CD4-positive, alpha-beta T cell (primary cell): ENCODE measurements at regions not wholly inside any gene's neighbourhood (a gene's known extent, or its start where the extent isn't known, plus 50 kb on each side); places are given as distances from the start of the nearest gene placed in this dataset.

Experiments used
- ATAC-seq: fragments of 200-7000 bp; cut with Tn5 transposase; one replicate; pipeline ENCODE4 v1.10.0; 2022; ENCODE audit warnings: mild to moderate bottlenecking; ENCODE audit not compliant: poor library complexity
- CTCF ChIA-PET: fragments of 350-600 bp; sonication (Branson Sonifier 250); formaldehyde crosslinking; loops from one replicate; lab custom pipeline; 2021; ENCODE audit warnings: antibody characterized with exemption, inconsistent platforms; lab: Charles Lee
- POLR2A ChIA-PET: fragments of 350-600 bp; sonication (Branson Sonifier 250); formaldehyde crosslinking; loops from one replicate; lab custom pipeline; 2021; ENCODE audit warnings: antibody characterized with exemption, inconsistent platforms; lab: Charles Lee
- DNase-seq, 14 experiments: peaks; one replicate each; pipeline ENCODE4 v3.0.0-alpha.2; 2013 to 2020; ENCODE audit warnings: mixed read lengths in 2 of 14
- H3K27ac ChIP-seq, 2 donors: one replicate each; pipeline versions ENCODE4 v1.5.1 to v1.7.0; 2013; ENCODE audit warnings: low read length in 2 of 2, low read depth in 1 of 2, mild to moderate bottlenecking in 1 of 2
- H3K27me3 ChIP-seq, 2 experiments: 1 replicate in 1 of 2; 2 replicates in 1 of 2; pipeline versions ENCODE4 v1.6.1 to v1.7.0; 2013; ENCODE audit warnings: low read length in 2 of 2, control low read depth in 1 of 2, mild to moderate bottlenecking in 1 of 2, moderate library complexity in 1 of 2; ENCODE audit not compliant: insufficient read depth in 2 of 2, control insufficient read depth in 1 of 2
- H3K36me3 ChIP-seq: one replicate; pipeline ENCODE4 v1.6.1; 2013; ENCODE audit warnings: low read length, control low read depth; ENCODE audit not compliant: insufficient read depth
- H3K4me1 ChIP-seq: one replicate; pipeline ENCODE4 v1.6.1; 2013; ENCODE audit warnings: low read length, control low read depth; ENCODE audit not compliant: insufficient read depth
- H3K4me3 ChIP-seq: one replicate; pipeline ENCODE4 v1.5.1; 2013; ENCODE audit warnings: mild to moderate bottlenecking, low read length, moderate library complexity
- H3K9me3 ChIP-seq, 2 experiments: 1 replicate in 1 of 2; 2 replicates in 1 of 2; pipeline versions ENCODE4 v1.6.1 to v1.7.0; 2013; ENCODE audit warnings: low read length in 2 of 2, mild to moderate bottlenecking in 2 of 2, control low read depth in 1 of 2, moderate library complexity in 1 of 2; ENCODE audit not compliant: control insufficient read depth in 1 of 2, insufficient read depth in 1 of 2
- H3K27ac Mint-ChIP-seq: one replicate; pipeline ENCODE4 v1.8.0; 2020; ENCODE audit warnings: mixed read lengths
- H3K27me3 Mint-ChIP-seq: one replicate; pipeline ENCODE4 v1.8.0; 2021; ENCODE audit warnings: mixed read lengths
- H3K36me3 Mint-ChIP-seq: one replicate; pipeline ENCODE4 v1.8.0; 2021; ENCODE audit warnings: low read depth, mixed read lengths
- H3K4me1 Mint-ChIP-seq: one replicate; pipeline ENCODE4 v1.8.0; 2021; ENCODE audit warnings: low read depth, mixed read lengths
- H3K4me3 Mint-ChIP-seq: one replicate; pipeline ENCODE4 v1.8.0; 2020; ENCODE audit warnings: mild to moderate bottlenecking, mixed read lengths
- H3K9me3 Mint-ChIP-seq: one replicate; pipeline ENCODE4 v1.8.0; 2020; ENCODE audit warnings: mixed read lengths
- CTCF ChIP-seq: fragments of 200-600 bp; IDR thresholded peaks from one replicate; pipeline ENCODE4 v1.8.0; 2022; ENCODE audit warnings: antibody characterized with exemption, mild to moderate bottlenecking
- intact Hi-C, 2 experiments: fragments of 100-400 bp; cut with DNase I in 1 of 2; cut with micrococcal nuclease in 1 of 2; formaldehyde crosslinking; loops; one replicate each; pipeline versions ENCODE4 v1.15.1 to v1.9.0; 2023 to 2025; cut with DNase I, micrococcal nuclease

DNA sequence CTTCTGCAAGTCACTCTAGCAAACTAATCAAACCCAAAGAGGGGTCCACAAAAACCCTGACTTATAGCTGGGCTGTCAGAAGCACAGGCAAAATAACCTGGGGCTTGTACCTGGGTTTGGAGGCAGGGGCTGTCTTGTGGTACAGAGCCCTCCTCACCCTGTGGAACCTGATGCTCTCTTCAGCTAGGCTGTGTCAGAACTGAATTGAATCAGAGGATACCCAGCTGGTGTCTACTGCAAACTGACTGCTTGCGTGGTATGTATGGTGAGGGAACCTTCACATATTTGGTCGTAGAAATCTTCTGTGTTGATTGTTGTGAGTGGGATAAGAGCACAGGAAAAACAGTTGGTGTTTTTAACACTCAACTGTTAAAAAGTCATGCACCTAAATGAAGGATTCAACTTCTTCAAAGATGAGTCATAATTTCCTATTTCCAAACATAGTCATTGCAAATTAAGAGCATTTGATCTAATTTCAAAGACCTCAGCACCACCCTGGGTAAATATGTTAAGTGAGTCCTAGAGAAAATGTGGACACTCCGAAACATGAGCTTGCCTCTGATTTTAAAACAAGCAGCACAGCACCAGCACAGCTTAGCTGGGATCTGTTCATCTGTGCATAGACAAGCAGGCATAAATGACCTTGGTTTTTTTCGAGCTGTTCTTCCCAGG lies 840.2 kb downstream of the UQCRFS1 start:
- no peaks in the 10 kb centered on the region for H3K36me3 Mint-ChIP-seq
- no peaks in the 10 kb centered on the region for H3K4me1 Mint-ChIP-seq
- no peak for TF ChIP-seq CTCF
- no peak for DNase-seq
- Histone ChIP-seq H3K27ac (no peak overlapping the region), H3K4me3 (no peak overlapping the region), H3K4me1 (no peaks in the 10 kb centered on the region), H3K9me3 (peaks cover 0 to 10% of the 10 kb centered on the region in 2 experiments), H3K36me3 (no peaks in the 10 kb centered on the region), H3K27me3 (no peaks in the 10 kb centered on the region)
- intact Hi-C loops: no loop called here
- no peak for ATAC-seq
- ChIA-PET POLR2A (no interaction called here), CTCF (no interaction called here)
- no peak overlapping the region for H3K4me3 Mint-ChIP-seq
- peaks cover 7% of the 10 kb centered on the region for H3K9me3 Mint-ChIP-seq
- H3K27me3 Mint-ChIP-seq: no peaks in the 10 kb centered on the region
- H3K27ac Mint-ChIP-seq: no peak overlapping the region

DNA sequence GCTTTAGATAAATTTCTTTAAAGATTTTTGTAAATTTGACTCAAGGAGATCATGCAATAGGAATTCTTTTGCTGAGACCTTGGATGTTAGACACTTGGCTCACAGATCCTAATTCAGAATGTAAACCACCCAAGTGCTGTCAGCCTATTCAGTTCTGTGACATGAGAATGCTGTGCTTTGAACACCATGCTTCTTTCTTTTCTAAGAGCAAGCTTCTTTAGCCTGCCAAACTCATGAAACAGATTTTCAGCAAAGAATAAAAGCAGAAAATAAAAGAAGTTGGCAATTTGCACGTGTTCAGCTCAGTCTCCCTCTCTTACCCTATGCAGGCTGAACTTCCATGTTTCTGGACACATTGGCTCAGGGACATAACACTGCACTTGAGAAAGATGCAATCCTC lies 845.8 kb downstream of the UQCRFS1 start:
- Mint-ChIP-seq H3K4me3 (no peak overlapping the region), H3K27ac (no peak overlapping the region), H3K9me3 (peaks cover 5% of the 10 kb centered on the region), H3K4me1 (no peaks in the 10 kb centered on the region), H3K27me3 (no peaks in the 10 kb centered on the region), H3K36me3 (no peaks in the 10 kb centered on the region)
- TF ChIP-seq CTCF: no peak
- ATAC-seq (no peak), DNase-seq (no peak)
- POLR2A ChIA-PET: no interaction called here
- CTCF ChIA-PET: no interaction called here
- Histone ChIP-seq H3K4me1 (no peaks in the 10 kb centered on the region), H3K27me3 (no peaks in the 10 kb centered on the region), H3K36me3 (no peaks in the 10 kb centered on the region), H3K27ac (no peak overlapping the region), H3K4me3 (no peak overlapping the region), H3K9me3 (peaks cover 0 to 8% of the 10 kb centered on the region in 2 experiments)
- intact Hi-C loops: no loop called here

DNA sequence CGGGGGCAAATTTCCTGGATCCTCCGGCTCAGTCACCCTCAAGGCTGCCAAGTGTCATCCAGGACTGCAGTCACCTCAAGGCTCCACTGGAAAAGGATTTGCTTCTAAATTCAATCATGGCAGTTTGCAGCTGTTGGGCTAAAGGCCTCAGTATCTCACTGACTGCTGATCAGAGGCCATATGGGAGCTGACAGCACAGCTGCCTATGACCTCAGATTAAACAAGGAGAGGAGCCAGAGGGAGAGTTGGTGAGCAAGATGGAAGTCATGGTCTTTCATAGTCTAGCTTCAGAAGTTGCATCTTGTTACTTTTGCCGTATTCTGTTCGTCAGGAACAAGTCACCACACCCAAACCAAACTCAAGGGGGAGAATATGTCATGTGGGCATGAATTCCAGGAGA lies 849.7 kb downstream of the UQCRFS1 start:
- Mint-ChIP-seq H3K27me3 (no peaks in the 10 kb centered on the region), H3K4me3 (no peak overlapping the region), H3K4me1 (no peaks in the 10 kb centered on the region), H3K9me3 (no peaks in the 10 kb centered on the region), H3K27ac (no peak overlapping the region), H3K36me3 (no peaks in the 10 kb centered on the region)
- no peak for TF ChIP-seq CTCF
- Histone ChIP-seq H3K4me3 (no peak overlapping the region), H3K27ac (no peak overlapping the region), H3K27me3 (no peaks in the 10 kb centered on the region), H3K9me3 (peaks cover 0 to 4% of the 10 kb centered on the region in 2 experiments), H3K4me1 (no peaks in the 10 kb centered on the region), H3K36me3 (no peaks in the 10 kb centered on the region)
- ChIA-PET POLR2A (no interaction called here), CTCF (no interaction called here)
- no peak for ATAC-seq
- intact Hi-C loops: no loop called here
- DNase-seq: no peak
